SIG-M5 treated with dmso at 0.1 percent for 504 hours (cell line): ENCODE measurements at regions not wholly inside any gene's neighbourhood (a gene's known extent, or its start where the extent isn't known, plus 50 kb on each side); places are given as distances from the start of the nearest gene placed in this dataset.

Experiments used
- DNase-seq: peaks from one replicate; lab custom pipeline; 2025; ENCODE audit not compliant: unreplicated experiment; lab: John Stamatoyannopoulos, UW

DNA sequence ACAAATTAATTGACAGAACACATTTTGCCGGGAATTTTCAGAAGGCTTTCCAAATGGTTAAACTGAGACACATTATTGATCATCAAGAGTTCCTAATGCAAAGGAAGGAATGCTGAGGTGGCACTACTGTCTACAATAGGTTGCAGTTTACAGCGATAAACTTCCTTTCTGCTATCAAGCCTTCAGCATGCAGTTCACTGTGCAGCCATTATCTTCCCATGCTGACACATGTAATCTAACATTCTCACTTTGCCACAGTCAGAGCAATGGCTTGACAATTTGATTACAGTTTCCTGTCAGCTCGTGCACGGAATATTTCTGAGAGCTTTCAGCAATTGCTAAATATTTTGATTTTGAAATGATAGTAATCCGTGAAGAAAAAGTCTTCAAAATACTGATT is 166.9 kb upstream of the PRMT6 start:
- no peak for DNase-seq

DNA sequence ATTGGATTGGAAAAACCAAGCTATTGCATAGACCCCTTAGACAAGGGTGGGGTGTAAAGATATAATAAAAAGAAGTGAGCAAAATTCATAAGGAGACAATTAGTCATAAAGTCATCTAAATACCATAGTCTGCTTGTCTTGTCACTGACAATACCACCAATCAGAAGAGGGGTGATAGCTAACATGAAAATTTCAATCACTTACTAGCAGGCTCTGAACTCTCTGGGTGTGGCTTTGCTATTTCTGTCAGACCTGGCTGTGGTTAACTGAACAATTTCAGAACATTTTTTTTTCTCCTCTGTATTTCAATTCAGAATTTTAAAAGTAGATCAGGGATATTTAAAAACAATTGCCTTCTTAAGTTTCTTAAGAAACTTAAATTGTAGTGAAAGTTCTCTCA is 158.5 kb upstream of the PRMT6 start:
- no peak for DNase-seq

DNA sequence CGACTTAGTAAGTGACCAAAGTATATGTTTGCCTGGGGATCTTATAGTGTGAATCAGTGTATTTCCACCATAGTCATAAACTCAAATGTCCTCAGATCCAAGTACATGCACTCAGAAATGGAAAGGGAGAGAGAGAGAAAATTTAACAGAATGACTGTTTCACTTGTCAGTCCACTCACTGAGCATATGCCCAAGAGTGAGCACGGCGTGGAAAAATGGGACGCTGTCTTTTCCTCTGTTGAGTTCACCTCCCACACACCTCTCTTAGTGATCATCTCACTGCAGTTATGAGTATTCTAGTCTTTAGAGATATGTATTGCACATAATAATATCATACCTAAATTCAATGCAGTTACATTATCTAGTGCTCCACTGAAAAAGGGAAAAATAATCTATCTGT is 156.8 kb upstream of the PRMT6 start:
- no peak for DNase-seq

DNA sequence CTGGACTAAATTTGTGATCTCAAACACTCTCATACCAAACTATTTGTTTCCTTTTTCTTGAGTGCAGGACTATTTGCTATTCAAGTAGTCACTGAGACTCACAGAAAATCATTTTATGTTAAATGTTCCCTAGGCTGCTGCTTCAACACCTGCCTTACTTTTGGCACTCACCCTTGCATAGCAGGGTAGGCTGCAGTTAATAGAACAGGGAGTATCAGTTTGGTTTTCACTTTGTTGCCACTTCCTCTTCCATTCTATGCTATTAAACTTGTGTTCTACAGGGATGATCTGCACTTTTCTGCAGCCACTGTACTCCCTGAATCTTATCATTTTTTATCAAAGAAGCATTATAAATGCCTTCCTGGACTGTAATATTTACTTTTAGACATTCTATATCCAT is 148.7 kb upstream of the PRMT6 start:
- DNase-seq: peak; percentile 21

DNA sequence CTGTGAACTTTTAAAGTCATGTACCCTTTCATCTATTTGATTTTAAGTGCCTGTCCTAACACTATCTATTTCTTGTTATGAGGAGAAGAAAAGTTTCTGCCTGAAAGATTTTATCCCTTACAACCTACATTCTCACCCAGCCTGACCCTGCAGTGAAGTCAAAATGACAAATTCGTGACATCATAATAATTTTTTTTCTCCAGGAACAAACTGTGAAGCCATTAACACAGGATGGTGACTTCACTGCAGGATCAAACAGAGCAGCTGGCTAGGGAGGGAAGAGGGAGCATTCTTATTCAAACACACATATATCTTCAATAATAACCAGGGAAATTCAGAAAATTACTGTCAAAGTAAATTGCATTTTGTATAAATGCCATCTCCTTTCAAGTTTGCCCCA is 147.8 kb upstream of the PRMT6 start:
- no peak for DNase-seq

DNA sequence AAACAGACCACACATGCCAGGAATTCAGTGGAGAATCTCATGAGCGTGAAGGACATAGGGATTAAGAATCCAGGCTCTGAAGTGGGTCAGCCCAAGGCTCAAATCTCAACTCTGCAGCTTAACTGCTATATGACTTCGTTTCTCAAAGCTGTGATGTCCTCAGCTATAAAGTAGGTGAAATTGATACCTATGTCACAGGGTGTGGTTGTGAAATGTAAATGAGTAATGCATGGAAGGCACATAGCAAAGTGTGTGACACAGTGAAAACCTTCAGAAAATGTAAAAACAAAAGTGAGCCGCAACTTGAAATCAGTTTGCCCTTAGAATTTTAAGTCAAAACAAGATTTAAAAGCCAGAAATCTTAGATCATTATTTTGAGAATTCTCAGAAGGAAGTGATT is 145.7 kb upstream of the PRMT6 start:
- no peak for DNase-seq

DNA sequence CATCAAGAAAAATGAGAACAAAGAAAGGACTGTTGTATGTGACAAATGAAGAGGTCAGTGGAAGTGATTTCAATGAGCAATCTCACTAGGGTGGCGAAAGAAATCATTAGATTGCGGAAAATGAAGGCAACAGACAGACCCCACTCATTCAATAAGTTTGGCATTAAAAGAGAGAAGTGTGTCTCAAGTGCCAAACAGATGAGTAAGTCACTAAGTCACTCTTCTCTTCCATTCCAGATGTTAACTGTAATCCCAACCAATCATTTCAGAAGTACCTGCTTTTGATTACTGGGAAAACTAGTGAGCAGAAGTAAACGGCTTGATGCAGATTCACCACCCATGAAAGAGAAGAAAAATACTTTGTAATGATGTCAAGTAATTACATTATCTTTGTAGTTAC is 144.3 kb upstream of the PRMT6 start:
- no peak for DNase-seq

DNA sequence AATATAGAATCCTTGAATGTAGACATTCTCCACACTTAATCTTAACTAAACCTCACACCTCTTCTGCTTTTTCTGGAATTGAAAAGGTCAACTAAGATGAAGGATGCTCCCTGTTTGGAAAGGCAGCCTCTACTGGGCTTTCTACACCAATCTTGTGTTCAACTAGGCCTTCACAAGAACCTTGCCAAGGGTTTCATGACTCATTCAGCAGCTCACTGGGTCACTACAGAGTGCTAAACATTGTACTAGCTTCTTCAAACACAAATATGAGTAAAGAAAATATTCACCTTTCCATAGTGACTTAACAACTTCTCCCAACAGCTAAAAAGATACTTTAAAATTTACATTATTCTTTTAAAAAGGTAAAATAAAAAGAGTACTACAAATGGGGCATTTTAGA is 135.3 kb upstream of the PRMT6 start:
- DNase-seq: no peak

DNA sequence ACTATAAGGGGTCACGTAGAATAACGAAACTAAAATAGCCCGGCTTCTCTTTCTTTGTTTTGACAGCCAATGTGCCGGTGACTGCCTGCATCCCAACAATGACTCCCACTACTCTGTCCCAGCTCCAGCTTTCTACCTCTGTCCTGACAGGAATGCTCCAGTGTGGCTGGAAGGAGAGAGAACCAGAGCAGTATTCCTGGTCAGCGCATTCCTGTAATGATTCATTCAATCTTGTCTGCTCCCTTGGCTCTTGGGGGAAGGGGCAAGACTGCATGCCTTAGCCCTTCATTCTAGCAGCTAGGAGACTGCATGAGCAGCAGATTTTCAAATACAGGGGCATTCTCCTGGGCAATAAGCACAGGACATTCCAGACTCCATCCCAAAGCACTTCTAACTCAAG is 132.1 kb upstream of the PRMT6 start:
- DNase-seq: no peak

DNA sequence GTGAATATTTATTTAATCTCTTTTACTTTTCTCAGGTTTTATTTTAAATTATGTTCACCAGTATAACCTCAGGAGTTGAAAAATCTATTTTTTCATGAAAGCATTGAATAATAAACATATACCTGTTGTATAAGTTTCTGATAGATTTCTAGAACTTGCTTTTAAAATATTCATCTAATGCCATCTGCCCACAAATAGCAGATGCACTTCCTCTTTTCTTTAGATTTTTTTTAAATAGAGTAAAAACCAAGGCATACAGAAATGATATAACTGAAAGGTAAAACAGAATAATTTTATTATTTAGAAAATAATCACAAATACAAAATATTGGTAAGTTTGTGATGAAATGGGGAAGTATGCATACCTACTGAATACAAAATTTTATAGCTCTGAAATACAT is 130.7 kb upstream of the PRMT6 start:
- peak; percentile 24 for DNase-seq

DNA sequence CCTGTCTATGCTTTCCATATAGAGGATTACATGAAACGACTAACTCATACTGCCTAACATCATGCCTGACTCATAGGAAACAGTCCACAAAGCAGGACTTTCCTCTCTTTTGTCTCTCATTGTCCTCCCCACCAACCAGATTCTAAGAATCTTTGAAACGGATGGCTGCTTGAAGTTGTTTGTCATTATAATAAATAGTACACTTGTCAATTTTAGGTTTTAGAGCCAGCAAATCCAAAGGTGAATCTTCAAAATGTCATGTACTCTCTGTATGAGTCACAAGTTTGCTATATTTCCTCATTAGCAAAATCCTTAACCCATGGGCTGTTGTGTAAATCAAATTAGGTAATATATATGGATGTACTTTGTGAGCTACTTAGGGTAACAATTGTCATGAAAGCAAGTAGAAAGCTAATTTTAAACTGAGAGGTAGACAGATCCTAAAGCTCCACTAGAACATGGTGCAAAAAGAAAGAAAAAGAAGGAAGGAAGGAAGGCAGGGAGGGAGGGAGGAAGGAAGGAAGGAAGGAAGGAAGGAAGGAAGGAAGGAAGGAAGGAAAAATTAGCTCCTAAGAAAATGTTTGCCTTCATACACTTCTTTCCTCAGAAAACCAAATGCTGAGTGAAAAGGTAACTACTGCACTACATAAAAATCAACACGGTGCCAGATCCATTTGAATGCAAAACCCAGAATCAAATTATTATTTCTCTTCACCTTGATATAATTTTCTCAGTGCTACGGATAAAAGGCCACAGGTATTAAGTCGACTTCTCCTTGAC is 129.5 kb upstream of the PRMT6 start:
- DNase-seq: peak; percentile 31

DNA sequence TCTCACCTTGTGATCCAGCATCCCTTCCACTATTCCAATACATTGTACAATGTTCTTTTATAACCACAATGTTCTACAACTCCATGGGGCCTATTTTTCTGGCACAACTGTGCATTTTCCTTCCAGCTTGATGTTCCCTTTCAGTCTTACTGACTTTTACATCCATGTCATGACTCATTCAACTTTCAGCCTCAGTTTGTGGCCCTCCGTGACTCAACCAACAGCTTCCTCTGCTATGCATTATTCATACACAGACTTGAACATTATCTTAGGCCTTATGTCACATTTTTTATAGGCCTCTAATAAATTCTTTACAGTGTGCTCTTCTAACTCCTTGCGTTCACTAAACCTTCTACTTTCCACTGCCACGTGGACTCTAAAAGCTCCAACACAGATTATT is 119.4 kb upstream of the PRMT6 start:
- DNase-seq: peak; percentile 46

DNA sequence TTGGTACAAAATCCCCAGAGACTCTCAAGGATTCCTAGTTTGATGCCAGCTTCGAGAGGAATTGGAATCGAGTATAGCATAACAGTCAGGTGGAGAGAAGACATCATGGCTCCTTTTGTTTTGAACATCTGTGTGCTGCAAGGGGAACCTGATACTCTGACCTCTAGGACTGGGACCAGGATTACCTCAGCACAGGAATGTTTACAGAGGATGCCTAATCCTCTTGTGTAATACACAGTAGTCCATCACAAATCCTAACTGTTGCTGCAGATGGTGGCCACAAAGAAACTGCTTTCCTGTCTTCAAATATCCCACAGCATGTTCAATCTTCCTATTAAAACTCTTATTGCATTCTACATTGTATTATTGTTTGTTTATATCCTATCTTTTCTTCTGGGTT is 111.8 kb upstream of the PRMT6 start:
- DNase-seq: no peak

DNA sequence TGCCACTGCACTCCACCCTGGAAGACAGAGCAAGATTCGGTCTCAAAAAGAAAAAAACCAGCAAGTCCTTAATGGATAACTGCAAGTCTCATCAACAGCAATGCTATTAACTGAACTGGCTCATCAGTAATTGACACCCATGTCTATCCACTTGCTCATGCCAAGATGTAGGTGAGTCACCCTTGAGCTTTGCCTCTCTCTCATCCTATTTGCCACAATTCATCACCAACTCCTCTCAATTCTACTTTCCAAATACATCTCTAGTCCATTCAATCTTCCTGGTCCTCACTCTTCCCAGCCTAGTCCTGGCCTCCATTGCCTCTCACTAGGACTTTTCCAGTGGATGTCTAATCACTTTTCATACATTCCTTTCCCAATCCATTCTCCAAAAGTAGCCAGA is 103.7 kb upstream of the PRMT6 start:
- no peak for DNase-seq

DNA sequence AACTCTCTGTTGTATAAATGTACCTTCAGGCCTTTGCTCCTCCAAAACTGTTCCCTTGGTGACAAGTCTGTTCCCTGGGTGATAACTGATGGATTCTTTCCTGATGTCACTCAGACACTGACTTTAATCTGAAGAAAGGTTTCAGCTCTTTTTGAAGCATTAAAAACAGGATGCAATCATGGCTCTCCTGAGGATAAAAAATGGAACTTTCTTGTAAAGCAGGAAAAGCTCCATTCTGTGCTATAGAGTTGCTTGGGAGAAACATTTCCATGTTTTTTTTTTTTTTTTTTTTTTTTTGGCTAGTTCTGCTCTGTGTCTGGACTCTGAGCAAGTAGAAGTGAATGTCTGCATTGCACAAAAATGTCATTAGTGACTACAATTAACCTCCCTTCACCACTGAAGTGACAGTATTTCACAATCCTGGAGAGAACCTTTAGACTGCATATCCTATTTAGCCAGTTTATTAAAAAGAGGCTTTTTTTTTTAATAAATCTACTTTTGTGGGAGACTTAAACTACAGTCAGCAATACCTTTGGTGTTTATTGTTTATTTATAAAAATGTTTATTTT is 101.7 kb upstream of the PRMT6 start:
- DNase-seq: no peak

DNA sequence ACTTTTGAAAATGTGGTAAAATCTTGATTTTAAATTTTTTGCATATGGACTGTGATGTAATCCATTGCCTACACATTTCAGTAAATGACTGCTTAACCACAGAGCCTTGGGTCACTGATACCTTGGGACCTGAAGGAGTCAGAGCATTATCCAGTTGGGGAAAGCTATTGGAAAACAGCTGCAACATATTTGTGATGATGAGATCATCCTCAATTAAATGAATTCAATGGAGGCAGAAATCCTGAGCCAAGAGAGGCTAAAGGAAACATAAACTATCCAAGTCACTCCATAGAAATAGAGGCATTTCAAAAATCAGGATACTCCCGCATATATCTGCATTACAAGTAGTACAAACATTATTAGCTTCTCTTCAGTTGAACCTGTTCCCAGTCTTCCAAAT is 99.8 kb upstream of the PRMT6 start:
- no peak for DNase-seq

DNA sequence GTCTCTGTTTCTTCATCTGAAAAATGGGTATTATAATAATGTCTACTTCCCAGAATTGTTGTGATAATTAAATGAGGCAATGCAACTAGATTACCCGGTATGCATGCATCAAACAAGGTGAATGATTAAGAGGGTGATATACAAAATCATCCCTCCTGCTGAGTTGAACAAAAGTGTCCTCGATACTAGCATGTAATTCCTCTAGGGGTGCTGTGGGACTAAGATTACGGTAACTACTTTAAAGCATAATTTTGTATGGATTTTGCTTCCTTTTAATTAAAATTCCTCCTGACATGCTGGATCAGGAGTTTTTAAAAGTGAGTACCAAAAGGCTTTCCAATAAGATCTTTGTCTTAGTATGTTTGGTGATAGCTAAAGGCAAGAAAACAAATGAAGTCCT is 98.7 kb upstream of the PRMT6 start:
- DNase-seq: peak; percentile 26

DNA sequence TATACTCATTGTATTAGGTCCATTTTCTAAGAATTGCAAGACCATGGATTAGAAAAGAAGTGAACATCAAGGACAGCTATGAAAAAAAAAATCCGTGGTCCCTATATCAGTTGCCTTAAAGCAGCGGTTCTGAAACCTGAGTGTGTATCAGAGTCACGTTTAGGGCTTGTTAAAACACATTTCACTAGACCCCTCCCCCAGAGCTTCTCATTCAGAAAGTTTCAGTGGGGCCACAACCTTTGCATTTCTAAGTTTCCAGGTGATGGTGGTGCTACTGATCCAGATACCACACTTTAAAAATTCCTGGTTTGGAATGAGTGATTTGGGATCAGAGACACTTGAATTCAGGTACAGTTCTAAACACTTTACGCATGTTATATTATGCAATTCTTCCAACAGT is 96.1 kb upstream of the PRMT6 start:
- DNase-seq: no peak

DNA sequence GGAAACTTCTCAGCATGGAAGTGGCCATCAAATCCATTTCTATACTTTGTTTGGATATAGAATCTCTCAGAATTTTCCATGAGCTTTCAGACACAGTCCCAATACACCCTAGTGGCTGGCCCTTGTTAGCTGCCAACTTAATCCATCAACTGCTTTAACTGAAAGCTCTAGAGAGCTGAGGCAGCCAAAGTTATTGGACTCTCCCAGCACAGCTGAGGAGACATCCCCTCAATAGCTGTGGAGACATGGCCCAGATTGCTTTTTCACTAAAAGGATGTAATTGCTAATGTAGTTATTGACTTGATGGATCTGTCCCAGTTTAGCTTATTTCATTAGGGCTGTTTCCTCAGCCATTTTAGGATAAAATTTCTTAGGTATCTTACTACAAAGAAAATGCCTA is 94.8 kb upstream of the PRMT6 start:
- DNase-seq: no peak

DNA sequence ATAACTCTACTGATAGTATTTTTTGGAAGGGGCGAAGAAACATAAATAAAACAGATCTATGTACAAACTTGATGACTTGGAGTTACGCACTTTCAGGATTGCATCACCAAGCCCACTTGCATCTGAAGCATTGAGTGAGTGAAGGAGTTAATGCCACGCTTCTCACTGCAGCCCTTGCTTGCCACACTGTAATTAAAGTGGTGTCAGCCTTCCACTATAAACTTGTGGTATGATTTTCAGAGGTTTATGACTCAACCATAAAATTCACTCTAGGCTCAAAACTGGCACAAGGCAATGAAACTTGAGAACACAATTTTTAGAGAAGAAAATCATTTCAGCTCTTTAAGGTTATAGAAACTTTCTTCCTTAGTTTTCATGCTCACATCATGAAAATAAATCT is 93.9 kb upstream of the PRMT6 start:
- DNase-seq: no peak

DNA sequence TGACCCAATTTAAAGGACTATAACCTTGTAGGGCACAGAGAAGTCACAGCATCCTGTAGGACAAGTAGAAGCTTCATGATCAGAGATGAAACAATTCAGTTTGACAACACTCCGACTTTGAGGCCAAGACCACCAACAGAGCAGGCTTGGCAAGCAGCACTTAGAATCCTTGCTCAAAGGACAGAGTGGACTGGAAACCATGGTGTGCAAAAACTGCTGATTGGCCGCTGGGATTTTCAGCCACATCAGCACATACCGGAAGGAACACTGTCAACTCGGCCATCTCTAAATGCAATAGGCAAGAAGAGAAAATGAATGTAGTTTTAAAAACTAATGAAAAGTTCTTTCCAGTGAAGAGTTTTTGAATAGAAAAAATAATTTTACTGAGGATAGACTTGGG is 92.0 kb upstream of the PRMT6 start:
- DNase-seq: no peak

DNA sequence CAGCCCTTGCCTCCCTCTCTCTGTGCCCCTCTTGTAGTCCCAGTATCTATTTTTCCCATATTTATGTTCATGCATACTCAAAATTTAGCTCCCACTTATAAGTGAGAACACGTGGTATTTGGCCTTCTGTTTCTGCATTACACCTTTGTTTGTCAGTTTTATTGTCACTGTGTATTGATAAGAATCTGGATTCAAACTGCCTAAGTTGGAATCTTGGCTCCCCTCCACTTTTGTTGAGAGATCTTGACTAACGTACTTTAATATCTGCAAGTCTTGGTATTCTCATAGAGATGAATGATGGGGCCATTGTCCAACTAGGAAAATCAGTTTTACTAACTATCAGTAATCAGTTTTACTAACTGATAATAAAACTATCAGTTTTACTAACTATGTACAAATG is 87.8 kb upstream of the PRMT6 start:
- DNase-seq: no peak

DNA sequence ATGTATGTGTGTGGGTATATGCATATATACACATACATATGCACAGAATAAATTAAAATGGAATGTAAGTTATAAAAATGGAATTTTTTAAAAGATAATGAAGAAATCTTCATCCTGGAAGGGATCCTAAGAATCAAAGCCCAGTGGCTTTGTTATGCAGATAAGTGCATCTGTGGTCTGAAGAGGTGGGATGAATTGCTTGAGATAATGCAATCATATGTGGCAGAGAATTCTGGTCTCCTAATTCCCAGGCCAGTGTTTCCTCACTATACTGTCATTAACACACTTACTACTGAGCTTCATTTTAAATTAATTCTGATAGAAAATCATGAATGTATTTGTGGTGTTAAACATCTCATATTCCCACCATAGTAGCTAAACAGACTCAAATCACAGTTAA is 86.7 kb upstream of the PRMT6 start:
- DNase-seq: no peak
